Stimulated activated CD4-positive, alpha-beta T cell treated with anti-CD3 and anti-CD28 coated beads, Interleukin-2, amount 100 ng/mL, for 4 hours (primary cell): ENCODE measurements at regions not wholly inside any gene's neighbourhood (a gene's known extent, or its start where the extent isn't known, plus 50 kb on each side); places are given as distances from the start of the nearest gene placed in this dataset.

Experiments
- DNase-seq: peaks from one replicate; pipeline ENCODE4 v3.0.0-alpha.2; 2020; ENCODE audit warnings: low read depth

DNA sequence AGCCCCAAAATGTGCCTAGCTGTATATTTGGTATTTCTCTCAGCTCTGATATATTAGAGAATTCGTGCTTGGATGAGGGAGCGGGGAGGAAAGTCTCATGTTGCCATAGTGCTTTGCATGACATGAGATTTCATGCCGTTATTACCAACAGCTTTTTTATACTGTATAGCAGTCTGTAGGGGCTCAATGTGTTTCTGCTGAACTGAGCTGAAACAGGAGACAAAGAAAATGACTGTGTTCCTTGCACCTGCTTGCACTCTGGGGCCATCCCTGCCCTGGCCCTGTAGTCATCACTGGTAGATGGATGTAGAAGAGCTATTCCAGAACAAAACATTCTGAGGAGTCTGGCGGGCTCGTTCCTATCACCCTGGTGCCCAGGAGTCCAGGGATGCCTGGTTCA is 128.0 kb upstream of the SASH1 start:
- DNase-seq: no peak

DNA sequence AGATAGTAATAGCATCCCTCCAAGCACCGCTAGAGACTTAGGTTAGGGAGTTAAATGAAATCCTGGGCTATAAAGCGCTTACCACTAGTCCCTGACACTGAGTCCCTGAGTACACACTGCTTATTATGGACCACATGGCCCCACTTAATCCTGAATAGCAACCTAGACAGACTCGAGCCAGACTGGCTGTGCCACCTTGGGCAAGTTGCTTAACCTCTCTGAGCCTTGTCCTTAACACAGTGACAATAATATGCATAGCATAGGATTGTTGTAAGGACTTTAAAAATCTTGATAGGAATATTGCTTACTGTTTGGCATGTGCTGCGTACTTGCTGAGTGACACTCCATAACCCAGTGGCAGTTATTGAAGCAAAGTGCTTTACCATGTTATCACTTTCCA is 125.6 kb upstream of the SASH1 start:
- no peak for DNase-seq

DNA sequence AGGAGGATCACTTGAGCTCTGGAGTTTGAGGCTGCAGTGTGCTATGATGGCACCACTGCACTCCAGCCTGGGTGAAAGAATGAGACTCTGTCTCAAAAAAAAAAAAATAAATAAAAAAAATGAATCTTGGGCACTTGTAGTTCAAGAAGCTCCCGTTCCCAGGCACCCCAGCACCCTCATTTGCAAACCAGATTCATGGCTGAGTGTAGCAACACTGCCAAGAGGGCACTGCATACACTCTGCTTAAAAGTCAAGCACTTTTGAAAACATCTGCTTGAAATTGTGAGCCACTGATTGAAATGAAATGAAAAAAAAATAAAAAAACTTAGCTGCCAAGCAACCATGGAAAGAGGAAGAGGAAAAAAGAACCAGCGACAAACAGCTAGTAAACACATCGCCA is 124.7 kb upstream of the SASH1 start:
- no peak for DNase-seq

DNA sequence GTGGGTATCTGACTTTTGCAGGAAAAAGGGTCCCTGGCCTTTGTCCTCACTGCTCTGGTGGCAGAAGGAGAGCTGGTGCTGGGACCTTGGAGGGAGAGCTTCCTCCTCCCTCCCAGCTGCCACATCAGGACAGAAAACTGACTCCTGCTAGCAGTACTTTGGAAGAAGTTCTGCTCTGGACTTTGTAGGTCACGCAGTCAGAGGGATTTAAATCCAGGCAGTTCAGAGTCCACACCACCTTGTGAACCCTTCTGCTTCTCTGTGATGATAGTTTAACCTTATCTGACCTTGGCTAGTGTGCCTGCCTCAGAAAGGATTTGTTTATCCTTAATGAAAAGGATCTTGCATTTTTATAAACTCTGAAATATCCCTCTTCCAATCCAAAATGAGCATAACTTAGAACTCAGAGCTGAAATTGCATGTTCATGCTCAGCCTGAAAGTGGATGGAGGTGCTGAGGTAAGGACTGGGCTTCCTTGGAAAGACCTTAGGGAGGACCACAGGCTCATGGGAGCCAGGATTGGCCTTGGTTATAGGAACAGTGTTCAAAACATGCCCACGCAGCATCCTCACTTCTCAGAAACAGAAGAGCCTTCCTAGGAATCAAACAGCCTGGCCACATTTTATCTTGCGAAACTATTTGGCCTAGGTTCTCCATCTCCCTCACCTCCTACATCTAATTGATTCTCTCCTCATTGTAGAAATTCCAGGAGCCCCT is 123.9 kb upstream of the SASH1 start:
- DNase-seq: no peak

DNA sequence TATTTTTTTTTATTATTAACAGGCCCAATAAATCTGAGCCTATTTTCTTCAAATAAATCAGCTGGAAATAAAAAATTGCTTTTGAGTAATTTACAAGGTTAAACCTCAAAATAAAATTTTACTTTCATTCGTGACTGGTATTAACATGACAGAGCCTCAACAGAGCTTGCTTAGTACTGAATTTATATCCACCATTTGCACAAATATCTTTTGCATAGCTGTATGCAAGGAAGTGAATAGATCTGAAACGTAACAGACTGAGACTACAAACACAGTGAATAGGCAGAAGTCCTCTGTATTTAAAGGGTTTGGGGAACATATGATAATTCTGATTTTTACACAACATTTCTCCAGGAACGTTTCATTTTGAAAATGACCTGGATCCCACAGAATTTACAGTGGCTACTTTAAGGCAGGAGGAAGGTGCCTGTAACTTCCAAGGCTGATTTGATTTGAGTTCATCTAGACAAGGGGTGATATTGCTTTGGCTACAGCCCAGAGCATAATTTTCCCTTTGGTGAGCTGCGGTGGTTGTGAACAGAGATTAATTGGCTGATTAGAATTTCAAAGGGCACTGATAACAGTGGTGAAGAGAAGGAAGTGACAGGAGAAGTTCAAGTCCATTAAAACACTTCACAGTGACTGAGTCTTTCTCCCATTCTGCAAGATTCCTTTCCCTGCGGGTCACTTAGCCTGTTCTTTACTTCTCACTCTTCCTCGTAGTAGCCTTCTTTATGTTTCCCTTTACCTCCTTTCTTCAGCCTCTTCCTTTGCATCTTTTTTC is 121.2 kb upstream of the SASH1 start:
- no peak for DNase-seq

DNA sequence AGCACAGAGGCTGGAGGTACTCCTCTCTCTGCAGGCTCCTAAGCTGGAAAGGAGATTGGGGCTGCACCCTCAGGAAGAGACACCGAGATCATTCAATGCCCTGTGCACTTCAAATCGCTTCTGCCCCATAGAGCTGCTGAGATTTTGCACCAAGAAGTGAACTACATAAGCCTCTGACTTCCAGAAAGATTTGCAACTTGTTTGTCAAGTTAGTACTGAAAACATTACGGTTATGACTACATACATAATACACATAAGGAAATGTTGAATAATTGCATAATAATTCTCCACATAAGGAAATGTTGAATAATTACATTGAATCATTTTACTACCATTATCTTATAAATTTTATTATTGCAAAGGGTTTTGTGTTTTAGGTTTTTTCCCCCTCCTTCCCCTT is 120.3 kb upstream of the SASH1 start:
- DNase-seq: no peak

DNA sequence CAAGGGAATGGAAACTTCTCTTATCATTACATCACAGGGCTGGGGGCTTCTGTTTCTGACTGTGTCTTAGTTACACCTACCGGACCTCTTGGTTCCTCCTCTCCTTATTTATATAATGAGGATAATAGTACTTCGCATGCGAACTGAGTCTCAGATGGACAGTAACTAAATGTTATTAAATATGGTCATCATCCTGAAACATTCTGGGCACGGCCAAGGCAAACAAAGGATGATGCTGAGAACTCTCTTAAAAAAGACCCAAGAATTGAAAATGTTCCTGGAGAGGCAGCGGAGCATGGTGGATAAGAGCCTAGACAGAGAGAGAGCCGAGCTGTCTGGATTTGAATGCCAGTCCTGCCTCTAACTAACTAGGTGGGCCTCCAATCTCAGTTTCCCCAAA is 119.8 kb upstream of the SASH1 start:
- DNase-seq: no peak

DNA sequence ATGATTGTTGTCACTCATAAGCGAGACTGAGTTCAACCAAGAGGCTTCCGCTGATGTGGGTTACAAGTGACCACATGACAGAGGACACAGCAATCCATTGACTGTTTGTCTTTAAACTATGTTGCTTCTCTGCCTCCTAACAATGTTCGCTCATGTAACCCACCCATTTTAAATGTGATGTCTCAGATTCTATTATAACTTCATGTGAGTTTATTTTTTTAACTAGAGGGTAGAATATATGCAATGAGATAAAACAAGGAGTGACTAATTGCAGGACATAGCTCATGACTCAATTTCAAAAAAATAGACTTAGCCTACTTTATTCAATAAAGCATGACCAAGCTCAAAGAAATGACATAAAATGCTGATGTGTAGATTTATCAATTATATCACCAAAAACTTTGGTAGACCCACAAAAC is 119.2 kb upstream of the SASH1 start:
- DNase-seq: no peak

DNA sequence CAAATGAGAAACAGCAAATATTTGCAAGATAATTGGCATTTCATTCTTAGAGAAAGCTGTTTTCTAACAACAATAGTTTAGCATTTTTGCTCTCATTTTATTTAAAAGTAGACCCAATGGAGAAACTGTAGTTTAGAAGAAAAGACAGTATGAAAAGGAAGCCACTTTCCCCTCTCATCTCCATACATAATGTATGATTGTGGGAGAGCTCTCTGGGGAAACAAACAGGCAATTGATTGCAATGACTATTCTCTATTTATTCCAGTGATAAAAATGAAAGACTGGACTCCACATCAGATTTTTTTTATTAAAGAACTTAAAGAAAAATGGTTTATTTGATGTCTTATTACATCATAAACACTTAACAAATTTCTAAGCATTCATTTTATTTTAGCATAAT is 116.8 kb upstream of the SASH1 start:
- no peak for DNase-seq

DNA sequence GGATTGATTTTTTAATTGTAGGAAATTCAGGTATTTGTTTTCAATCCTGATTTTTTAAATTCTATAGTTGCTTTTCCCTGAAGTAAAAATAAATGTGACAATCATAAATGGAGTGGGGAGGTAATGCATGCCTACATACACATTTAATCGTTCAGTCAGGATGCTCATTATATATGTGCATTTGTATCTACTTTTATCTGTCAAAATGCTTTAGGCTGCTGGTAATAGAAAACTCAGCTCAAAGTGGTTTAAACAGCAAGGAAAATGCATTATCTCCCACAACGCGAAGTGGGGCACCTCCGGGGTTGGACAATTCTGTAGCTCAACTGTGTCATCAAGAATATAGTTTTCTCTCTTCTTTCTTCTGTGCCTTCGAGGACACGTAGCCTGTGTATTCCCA is 116.4 kb upstream of the SASH1 start:
- DNase-seq: no peak

DNA sequence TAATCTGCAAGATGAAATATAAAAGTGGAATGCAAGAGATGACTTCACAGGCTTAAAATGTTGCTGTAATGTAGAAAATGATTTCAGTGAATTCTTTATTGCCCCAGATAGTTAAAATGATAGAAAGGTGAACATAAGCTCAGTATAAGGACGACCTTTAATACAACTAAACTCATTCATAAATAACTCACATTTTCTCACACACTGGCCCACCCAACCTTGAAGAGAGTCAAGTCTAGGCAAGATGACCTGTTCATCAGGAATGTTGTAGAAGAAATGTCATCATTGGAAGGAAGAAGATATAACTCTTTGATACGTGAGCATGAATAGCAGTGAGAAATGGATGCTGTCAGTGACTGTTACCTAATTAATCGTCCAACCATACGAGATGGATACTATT is 111.1 kb upstream of the SASH1 start:
- DNase-seq: no peak

DNA sequence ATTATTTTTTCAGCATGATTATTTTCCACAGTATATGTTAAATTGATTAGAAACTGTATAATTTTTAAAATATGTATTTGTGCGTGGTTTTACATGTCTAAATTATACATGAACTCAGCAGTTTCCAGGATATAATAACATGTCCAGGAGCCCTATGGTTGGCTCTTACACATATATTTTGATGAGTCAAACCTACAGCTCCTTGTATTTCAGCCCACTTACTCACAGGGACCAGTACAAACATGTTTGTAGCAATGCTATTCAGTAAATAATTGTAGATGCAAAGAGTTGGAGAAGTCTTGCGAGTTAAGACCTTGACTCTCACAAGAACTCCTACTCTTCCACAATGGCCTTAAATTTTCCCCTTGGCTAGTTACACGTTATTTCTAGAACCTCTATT is 107.2 kb upstream of the SASH1 start:
- no peak for DNase-seq

DNA sequence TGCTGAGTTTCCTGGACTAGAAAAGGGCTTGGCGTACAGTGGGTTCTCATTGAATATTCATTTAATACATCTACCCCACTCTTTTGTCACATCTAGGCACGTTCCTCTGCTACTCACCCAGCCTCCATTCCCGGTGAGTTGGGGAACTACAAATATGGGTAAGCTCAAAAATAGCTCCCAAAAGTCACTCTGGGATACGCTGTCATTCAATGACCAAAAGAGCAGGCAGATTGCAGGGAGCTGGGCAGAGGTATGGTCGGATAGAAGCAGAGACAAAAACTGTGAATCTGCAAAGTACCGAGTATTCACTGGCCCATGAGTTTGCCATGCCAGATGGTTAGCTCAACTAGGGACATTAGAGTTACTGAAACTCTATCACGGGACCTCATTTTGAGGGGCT is 103.9 kb upstream of the SASH1 start:
- DNase-seq: no peak

DNA sequence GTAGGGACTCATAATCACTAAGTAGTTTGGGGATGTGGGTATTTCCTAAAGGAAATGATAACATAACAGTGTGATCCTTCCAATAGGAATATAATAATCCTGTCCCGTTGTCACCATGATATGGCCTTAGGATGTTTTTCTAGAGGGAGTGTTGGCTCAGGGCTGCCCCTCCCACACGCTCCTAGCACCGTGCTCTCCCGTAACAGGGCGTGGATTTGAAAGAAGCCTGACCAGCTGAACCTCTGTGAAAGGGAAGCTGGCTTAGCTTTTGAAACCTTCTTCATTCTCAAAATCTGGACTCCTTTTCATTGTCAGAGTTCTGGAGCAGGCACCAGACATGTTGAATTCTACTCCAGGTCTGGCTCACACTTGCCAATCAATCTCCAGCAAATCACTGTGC is 103.4 kb upstream of the SASH1 start:
- DNase-seq: no peak

DNA sequence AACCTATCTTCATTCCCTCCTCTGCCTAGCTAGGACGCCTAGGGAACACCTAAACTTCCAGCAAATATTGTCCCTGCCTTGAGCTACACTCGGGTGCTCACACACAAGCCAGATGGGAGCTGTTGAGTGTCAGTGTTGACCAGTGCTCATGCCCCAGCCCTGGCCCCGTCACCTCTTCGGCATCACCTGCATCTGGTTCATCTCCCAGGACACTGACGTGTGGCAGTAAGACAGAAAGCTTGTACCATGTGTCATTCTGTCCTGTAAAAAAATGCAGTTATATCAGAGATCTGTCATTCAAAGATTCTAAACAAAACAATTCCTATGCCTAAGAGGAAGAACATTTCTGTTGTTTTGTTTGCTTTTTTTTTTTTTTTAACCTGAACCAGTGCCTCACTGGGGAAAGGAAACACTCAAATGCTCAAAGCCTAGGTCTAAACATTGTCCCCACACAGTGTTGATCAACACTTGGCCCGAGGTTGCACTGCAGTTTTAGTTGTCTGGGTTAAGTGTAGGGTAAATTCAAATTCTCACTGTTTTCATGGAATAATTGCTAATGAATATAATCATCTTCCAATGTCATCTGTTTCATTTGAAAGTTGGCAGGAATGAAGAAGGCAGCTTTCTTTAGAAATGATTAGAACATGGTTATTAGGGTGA is 102.7 kb upstream of the SASH1 start:
- no peak for DNase-seq

DNA sequence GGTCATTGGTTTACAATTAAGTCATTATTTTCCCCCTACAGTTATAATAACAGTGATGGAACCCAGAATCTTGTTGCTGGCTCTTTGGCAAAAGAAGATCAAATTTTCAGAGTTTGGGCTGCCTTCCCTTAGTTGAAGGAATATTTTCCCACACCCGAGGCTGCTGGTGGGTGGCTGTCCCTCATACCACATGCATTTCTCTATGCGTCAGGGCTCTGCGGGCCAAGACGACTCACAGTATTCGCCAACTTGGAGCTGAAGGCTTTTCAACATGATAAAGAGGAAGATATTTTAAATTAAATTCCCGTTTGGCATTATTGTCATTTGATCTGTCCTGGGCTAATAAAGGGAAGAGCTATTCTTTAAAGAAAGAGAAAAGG is 102.2 kb upstream of the SASH1 start:
- DNase-seq: no peak

DNA sequence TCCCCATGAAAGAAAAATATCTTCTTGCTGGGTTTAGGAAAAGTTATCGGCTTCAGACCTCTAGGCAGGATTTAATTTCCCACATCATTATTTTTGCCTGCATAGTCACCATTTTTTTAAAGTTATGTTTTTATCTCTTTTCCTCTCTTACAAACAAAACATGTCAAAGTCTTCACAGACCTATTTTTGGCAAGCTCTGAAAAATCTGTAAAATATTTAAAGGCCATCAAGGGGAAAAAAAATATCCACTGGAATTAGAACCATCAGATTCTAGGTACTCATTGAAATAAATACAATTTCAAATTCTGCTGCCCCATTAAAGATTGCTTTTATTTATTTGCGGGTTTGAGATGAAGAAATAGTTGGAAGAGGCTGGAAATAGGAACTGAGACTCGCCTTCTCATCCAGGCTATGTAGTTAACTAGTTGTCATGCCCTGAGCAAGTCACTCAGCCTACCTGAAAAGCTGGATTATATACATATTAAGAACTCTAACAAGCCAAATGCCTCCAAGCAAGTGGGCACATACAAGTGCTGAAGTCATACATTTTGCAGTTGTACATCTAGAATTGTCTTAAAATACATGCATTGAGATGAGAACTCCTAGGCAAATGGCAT is 101.7 kb upstream of the SASH1 start:
- no peak for DNase-seq

DNA sequence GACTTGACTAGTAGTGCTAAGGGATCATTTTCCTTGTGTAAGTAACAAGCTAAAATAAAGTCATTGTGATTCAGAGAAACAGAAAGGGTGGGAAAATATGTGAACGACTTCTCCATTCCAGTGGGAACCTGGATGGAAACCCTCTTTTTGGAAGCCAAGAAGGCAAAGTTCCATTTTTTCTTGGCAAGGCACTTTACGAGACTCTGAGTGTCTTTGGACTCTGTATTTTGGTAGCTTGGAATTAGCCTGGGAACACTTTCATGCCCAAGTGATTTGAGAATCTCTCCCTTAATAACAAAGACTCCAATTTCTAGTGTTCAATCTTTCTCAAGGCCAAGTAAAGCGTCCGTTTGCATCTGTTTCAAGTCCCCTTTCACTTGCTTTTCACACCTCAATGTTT is 100.5 kb upstream of the SASH1 start:
- DNase-seq: no peak

DNA sequence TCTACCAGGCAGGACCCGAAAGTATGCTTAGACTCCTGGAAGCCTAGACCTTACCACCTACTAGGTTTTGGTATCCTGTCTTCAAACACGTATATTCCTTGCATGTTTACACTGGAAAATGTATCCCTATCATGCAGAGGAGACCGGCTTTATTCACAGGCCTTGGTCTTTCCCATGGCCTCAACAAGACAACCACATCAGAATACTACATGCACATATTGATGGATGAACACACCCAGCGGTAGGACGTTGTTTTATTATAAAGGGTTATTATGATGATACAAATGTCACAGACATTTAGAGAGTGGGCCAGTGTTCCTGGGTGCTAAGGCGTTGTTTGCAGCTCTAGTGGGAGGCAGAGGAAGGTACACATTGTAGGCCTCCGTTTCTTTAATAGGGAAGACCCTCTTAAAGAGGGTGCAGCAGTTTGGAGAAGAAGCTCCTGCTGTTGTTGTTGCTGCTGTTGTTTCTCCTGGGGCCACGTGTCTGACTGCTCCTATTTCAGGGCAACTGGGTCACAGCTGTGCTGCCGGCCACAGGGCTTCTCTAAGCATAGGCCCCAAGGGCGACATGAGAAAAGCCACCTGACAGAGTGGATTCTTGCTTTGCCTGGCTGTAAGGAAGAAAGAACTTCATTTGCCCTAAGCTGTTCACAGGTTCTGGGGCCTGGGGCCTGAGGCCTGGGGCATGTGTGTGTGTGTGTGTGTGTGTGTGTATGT is 98.3 kb upstream of the SASH1 start:
- DNase-seq: no peak

DNA sequence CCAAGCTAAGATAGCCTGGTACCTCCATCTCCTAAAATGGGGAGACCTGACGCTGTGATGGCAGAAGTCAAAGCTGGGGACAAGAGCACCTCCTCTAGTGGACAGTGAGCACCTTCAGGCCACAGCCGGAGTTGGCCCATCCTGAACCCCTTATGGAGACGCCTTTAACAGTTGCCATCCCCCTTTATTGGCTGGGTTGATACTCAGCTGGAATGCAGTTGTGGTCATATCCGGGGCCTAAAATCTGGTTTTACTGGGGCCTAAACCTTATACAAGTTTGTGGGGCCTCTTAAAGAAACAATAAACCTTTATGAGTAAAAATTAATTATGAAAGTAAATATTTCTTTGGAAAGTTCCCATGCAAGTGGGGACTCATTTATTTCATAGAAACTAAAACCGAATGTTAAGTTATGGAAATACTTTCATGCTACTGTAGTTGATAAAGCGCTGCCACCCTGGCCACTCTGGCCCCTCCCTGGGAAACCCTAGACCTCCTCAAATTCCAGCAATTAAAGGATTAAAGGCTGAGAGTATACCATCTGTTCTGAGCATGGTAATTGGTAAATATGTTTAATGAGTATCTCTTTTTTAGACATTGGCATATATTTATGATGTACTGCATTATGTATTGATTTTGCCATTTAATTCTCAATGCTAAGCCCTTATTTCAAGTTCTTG is 95.1 kb upstream of the SASH1 start:
- DNase-seq: no peak

DNA sequence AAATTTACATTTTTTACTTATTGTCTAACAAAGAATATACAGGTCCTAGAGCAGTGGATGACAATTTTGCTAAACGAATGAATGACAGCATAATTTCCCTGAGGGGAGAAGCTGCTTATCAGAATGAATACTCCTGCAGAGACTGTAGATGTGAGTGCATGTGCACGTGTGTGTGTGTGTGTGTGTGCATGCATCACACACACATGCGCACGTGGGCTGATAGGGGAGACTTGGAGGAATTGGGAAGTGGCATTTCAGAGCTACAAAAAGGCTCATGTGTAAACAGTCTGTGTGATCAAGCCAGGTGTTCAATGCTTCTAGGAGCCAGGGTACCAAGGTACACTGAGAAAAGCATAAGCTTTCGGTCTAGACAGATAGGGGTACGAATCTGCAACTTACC is 93.5 kb upstream of the SASH1 start:
- no peak for DNase-seq
